H4 (cell line): ENCODE measurements at regions not wholly inside any gene's neighbourhood (a gene's known extent, or its start where the extent isn't known, plus 50 kb on each side); places are given as distances from the start of the nearest gene placed in this dataset.

Experiments
- DNase-seq: peaks from one replicate; pipeline ENCODE4 v3.0.0-alpha.2; 2015; ENCODE audit warnings: low spot score

- DNase-seq = no peak
Measured at GRCh38 chr11:45554230-45554967, 111.0 kb downstream of the CHST1 start.

GRCh38 chr11:45553383-45553936 is 112.0 kb downstream of the CHST1 start:
- no peak for DNase-seq

GRCh38 chr11:45551191-45551713 is 114.2 kb downstream of the CHST1 start:
- DNase-seq = no peak

GRCh38 chr11:45549257-45549656 is 116.2 kb downstream of the CHST1 start:
- no peak for DNase-seq

GRCh38 chr11:45546366-45546765 is 119.1 kb downstream of the CHST1 start:
- DNase-seq = no peak

- no peak for DNase-seq
Measured at GRCh38 chr11:45544826-45545225, 120.6 kb downstream of the CHST1 start.

GRCh38 chr11:45543808-45544422 is 121.5 kb downstream of the CHST1 start:
- no peak for DNase-seq

- no peak for DNase-seq
Measured at GRCh38 chr11:45543081-45543480, 122.3 kb downstream of the CHST1 start.

- no peak for DNase-seq
Measured at GRCh38 chr11:45541693-45542434, 123.6 kb downstream of the CHST1 start.

- DNase-seq = no peak
Measured at GRCh38 chr11:45538939-45539338, 126.5 kb downstream of the CHST1 start.

GRCh38 chr11:45538363-45538762 is 127.1 kb downstream of the CHST1 start:
- no peak for DNase-seq

- DNase-seq = no peak
Measured at GRCh38 chr11:45537614-45538013, 127.8 kb downstream of the CHST1 start.

GRCh38 chr11:45535033-45535432 is 130.4 kb downstream of the CHST1 start:
- DNase-seq = no peak

- no peak for DNase-seq
Measured at GRCh38 chr11:45534132-45534531, 131.3 kb downstream of the CHST1 start.

GRCh38 chr11:45532546-45532945 is 132.9 kb downstream of the CHST1 start:
- no peak for DNase-seq

GRCh38 chr11:45530776-45531175 is 134.6 kb downstream of the CHST1 start:
- DNase-seq = no peak

GRCh38 chr11:45530111-45530510 is 135.3 kb downstream of the CHST1 start:
- no peak for DNase-seq

GRCh38 chr11:45528435-45528834 is 137.0 kb downstream of the CHST1 start:
- no peak for DNase-seq

- DNase-seq = no peak
Measured at GRCh38 chr11:45527898-45528297, 137.5 kb downstream of the CHST1 start.

GRCh38 chr11:45525393-45525792 is 140.0 kb downstream of the CHST1 start:
- no peak for DNase-seq

- no peak for DNase-seq
Measured at GRCh38 chr11:45523760-45524159, 141.7 kb downstream of the CHST1 start.

- DNase-seq = no peak
Measured at GRCh38 chr11:45518833-45519535, 146.4 kb downstream of the CHST1 start.
